ENCODE measurements at regions not wholly inside any gene's neighbourhood (a gene's known extent, or its start where the extent isn't known, plus 50 kb on each side); places are given as distances from the start of the nearest gene placed in this dataset.

DNA sequence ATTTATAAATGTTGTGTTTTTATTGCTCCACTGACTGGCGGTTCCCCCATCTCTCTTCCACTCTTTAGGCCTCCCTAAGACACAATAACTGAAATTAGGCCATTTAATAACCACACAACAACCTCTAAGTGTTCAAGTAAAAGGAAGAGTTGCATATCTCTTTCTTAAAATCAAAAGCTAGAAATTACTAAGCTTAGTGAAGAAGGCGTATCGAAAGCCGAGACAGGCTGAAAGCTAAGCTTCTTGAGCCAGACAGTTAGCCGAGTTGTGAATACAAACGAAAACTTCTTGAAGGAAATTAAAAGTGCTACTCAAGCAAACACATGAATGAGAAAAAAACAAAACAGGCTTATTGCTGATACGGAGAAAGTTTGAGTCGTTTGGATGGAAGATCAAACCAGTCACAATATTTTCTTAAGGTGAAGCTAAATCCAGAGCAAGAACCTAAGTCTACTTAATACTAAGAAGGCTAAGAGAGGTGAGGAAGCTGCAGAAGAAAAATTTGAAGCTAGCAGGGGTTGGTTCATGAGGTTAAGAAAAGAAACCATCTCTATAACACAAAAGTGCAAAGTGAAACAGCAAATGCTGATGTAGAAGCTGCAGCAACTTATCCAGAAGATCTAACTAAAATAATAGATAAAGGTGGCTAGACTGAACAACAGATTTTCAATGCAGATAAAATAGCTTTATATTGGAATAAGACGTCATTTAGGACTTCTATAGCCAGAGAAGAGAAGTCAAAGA lies 194.0 kb upstream of the TTC29 start:
- no peak for TF ChIP-seq POLR2AphosphoS5 (IDR thresholded peaks at IDR 0.05)
- TF ChIP-seq, protein P1, sequence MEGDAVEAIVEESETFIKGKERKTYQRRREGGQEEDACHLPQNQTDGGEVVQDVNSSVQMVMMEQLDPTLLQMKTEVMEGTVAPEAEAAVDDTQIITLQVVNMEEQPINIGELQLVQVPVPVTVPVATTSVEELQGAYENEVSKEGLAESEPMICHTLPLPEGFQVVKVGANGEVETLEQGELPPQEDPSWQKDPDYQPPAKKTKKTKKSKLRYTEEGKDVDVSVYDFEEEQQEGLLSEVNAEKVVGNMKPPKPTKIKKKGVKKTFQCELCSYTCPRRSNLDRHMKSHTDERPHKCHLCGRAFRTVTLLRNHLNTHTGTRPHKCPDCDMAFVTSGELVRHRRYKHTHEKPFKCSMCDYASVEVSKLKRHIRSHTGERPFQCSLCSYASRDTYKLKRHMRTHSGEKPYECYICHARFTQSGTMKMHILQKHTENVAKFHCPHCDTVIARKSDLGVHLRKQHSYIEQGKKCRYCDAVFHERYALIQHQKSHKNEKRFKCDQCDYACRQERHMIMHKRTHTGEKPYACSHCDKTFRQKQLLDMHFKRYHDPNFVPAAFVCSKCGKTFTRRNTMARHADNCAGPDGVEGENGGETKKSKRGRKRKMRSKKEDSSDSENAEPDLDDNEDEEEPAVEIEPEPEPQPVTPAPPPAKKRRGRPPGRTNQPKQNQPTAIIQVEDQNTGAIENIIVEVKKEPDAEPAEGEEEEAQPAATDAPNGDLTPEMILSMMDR (IDR thresholded peaks at IDR 0.05), result no peak
